K562 (cell line): ENCODE measurements at regions not wholly inside any gene's neighbourhood (a gene's known extent, or its start where the extent isn't known, plus 50 kb on each side); places are given as distances from the start of the nearest gene placed in this dataset.

Source experiments
- CBFA2T2 ChIP-seq: fragments of 450-650 bp; conservative IDR thresholded peaks from 2 replicates; pipeline ENCODE4 v1.6.1; 2017; ENCODE audit warnings: mild to moderate bottlenecking
- CC2D1A ChIP-seq: fragments of 450-650 bp; IDR thresholded peaks from 2 replicates; pipeline ENCODE4 v1.6.1; 2017; ENCODE audit warnings: mild to moderate bottlenecking
- FOSL1 ChIP-seq: fragments of 200-800 bp; sonication (Bioruptor generic); conservative IDR thresholded peaks from 2 replicates; pipeline ENCODE4 v1.6.1; 2016; ENCODE audit warnings: missing genetic modification characterization, missing compliant biosample characterization
- MTA2 ChIP-seq: fragments of 450-650 bp; IDR thresholded peaks from 2 replicates; pipeline ENCODE4 v1.6.1; 2016; ENCODE audit warnings: low read depth
- NBN ChIP-seq: fragments of 450-650 bp; IDR thresholded peaks from 2 replicates; pipeline ENCODE4 v1.6.1; 2016; ENCODE audit warnings: low read depth, mild to moderate bottlenecking
- PKNOX1 ChIP-seq: fragments of 450-650 bp; IDR thresholded peaks from 2 replicates; pipeline ENCODE4 v1.6.1; 2016
- REST ChIP-seq, 2 experiments: fragments of 450-650 bp; formaldehyde crosslinking in 1 of 2; IDR thresholded peaks; 2 replicates each; pipeline versions ENCODE4 v1.4.0 to v1.6.1; 2014 to 2020; ENCODE audit warnings: mild to moderate bottlenecking in 2 of 2, borderline replicate concordance in 1 of 2, low read depth in 1 of 2
- ZBTB11 ChIP-seq, 3 experiments: fragments of 200-800 bp in 1 of 3; fragments of 250-450 bp in 1 of 3; fragments of 450-650 bp in 1 of 3; sonication (Bioruptor Pico) in 1 of 3; sonication (Bioruptor generic) in 1 of 3; formaldehyde crosslinking in 1 of 3; IDR thresholded peaks; 2 replicates each; pipeline versions ENCODE4 v1.6.1 to v1.8.0; 2016 to 2022; ENCODE audit warnings: mild to moderate bottlenecking in 2 of 3, missing genetic modification characterization in 2 of 3, missing compliant biosample characterization in 1 of 3, moderate library complexity in 1 of 3
- ZBTB49 ChIP-seq: sonication (generic); formaldehyde crosslinking; IDR thresholded peaks from 2 replicates; pipeline ENCODE4 v1.8.0; 2022; ENCODE audit warnings: missing genetic modification reagents, mild to moderate bottlenecking, borderline replicate concordance
- ZNF175 ChIP-seq: fragments of 200-800 bp; sonication (Bioruptor generic); IDR thresholded peaks from 2 replicates; pipeline ENCODE4 v1.6.1; 2016; ENCODE audit warnings: low read depth, mild to moderate bottlenecking, missing genetic modification characterization, missing compliant biosample characterization
- ZNF239 ChIP-seq: fragments of 250-450 bp; sonication (Bioruptor Pico); IDR thresholded peaks from 2 replicates; pipeline ENCODE4 v1.4.0; 2020; ENCODE audit warnings: mild to moderate bottlenecking

GRCh38 chr2:111663471-111664274 is 220.3 kb downstream of the ANAPC1 start (continued):
- TF ChIP-seq NBN (peak; percentile 47; the same call in 1 of the 2 replicates), ZNF175 (CRISPR knock-in tag) (no peak), ZBTB49 (CRISPR knock-in tag) (no peak), CBFA2T2 (peak; percentile 89), PKNOX1 (peak; percentile 91), MTA2 (peak; percentile 88), FOSL1 (peak; percentile 59; the same call in 1 of the 2 replicates), ZBTB11 (CRISPR knock-in tag; IDR thresholded peaks at IDR 0.05) (no peak), ZNF239 (CRISPR knock-in tag) (0 out of 2 replicates have a peak, but pooled peaks have one; percentile 8), CC2D1A (peak; percentile 53; the same call in 1 of the 2 replicates), REST (IDR thresholded peaks at IDR 0.05; ENCODE audit: borderline replicate concordance) (peak; percentile 56; the same call in 1 of the 2 replicates), REST (CRISPR knock-in tag; IDR thresholded peaks at IDR 0.05; ENCODE audit: low read depth) (no peak)
